ENCODE measurements at regions not wholly inside any gene's neighbourhood (a gene's known extent, or its start where the extent isn't known, plus 50 kb on each side); places are given as distances from the start of the nearest gene placed in this dataset.

GRCh38 chr17:57174591-57174990 lies 81.7 kb upstream of the MSI2 start:
- DNase-seq (ENCODE audit: low read depth in 3 of 3) = no peak

GRCh38 chr17:57178839-57179238 lies 77.5 kb upstream of the MSI2 start:
- DNase-seq (ENCODE audit: low read depth in 3 of 3) = peak in 1 of 3 donors; percentile 0

DNA sequence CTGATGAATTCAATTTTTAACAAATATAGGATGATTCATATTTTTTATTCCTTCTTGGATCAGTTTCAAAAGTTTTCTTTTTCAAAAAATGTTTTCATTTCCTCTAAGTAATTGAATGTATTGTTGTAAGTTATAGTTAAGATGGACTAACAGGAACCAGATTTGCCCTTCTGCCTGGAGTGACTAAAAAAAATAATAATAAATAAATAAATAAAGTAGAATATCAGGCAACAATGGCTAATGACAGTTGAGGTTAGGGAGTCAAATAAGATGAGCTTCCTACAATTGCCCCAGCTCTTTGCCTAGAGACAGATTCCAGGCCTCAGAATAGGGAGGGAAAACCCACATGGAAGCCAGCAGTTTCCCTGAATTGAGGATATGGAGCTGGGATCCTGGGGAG lies 73.7 kb upstream of the MSI2 start:
- no peak for DNase-seq (ENCODE audit: low read depth in 3 of 3)

DNA sequence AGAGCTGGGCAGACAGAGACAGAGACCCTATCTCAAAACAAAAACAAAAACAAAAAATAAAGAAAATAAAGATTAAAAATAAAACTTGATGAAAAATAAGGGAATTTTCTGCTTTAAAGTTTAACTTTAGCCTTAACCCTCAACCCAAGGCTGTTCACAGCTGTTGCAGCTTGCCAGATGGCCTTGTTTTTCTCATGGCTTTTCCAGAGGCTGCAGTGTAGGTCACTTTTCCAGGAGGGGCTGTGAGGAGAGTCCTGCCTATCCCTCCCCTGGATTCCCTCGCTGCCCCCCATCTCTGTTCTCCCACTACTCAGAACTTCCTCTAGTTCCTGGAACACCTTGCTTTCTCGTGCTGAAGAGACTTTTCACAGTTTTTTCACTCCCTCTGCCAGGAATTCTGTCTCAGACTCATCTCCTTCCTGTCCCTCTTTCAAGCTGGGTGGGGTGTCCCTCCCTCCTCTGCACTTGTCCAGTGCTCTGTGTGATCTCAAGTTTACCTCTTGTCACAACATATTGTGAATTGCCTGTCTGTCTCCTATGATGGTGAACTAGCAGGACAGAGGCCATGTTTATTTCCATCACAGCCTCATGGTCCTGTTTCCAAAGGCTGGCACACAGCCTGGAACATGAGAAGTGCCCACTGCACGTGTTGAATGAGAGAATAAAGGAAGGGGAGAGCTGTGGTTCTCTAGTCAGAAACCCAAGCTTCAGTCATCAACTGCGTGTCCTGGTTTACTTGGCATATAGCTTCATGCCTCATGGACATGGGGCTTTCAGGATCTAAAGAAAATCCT lies 69.9 kb upstream of the MSI2 start:
- no peak for DNase-seq (ENCODE audit: low read depth in 3 of 3)

- DNase-seq (ENCODE audit: low read depth in 3 of 3) = no peak
Measured at GRCh38 chr17:57187391-57187790, 68.9 kb upstream of the MSI2 start.

GRCh38 chr17:57195785-57196460 lies 60.4 kb upstream of the MSI2 start:
- DNase-seq (ENCODE audit: low read depth in 3 of 3) = no peak

DNA sequence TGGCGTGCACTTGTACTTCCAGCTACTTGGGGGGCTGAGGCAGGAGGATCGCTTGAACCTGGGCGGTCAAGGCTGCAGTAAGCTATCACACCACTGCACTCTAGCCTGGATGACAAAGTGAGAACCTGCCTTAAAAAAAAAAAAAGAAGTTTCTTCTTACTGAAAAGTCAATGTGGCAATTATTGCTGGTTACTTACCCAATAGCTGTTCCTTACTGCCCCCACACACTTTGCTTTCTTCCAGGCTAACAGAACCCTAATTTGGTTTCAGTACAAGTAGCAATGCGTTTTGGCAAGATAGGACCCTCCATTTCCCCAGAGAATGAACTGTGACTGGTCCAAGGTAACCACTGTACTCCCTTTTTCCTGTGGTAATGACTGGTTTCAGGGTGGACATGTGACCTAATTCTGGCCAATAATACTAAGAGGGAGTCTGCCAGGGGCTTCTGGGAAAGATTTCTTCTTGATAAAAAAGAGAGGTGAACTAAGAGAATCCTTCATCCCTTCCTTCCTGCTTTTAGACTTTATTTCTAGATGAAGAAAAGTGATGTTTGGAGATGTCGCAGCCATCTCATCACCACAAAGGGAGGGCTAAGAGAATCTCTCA lies 58.8 kb upstream of the MSI2 start:
- DNase-seq (ENCODE audit: low read depth in 3 of 3) = no peak

GRCh38 chr17:57201481-57201880 lies 54.8 kb upstream of the MSI2 start:
- DNase-seq (ENCODE audit: low read depth in 3 of 3) = no peak

GRCh38 chr17:57203040-57203439 lies 53.3 kb upstream of the MSI2 start:
- DNase-seq (ENCODE audit: low read depth in 3 of 3) = no peak
